ENCODE measurements at regions not wholly inside any gene's neighbourhood (a gene's known extent, or its start where the extent isn't known, plus 50 kb on each side); places are given as distances from the start of the nearest gene placed in this dataset.

GRCh38 chr14:84167026-84167425, 1362.9 kb upstream of the FLRT2 start:
- Histone ChIP-seq H3K79me2 (ENCODE audit: control insufficient read depth, insufficient read depth, low read length, unreplicated experiment) (no peaks in the 10 kb centered on the region), H3K4me3 (ENCODE audit: low read depth, low read length) (no peak overlapping the region), H3K27ac (ENCODE audit: low read depth, low read length) (no peak overlapping the region), H3K36me3 (ENCODE audit: insufficient read depth, low read length) (no peaks in the 10 kb centered on the region), H3K4me1 (ENCODE audit: control insufficient read depth, insufficient read depth, low read length, unreplicated experiment) (no peaks in the 10 kb centered on the region), H3K27me3 (ENCODE audit: insufficient read depth, low read length) (no peaks in the 10 kb centered on the region), H2AFZ (ENCODE audit: low read length, unreplicated experiment) (no peak overlapping the region)

DNA sequence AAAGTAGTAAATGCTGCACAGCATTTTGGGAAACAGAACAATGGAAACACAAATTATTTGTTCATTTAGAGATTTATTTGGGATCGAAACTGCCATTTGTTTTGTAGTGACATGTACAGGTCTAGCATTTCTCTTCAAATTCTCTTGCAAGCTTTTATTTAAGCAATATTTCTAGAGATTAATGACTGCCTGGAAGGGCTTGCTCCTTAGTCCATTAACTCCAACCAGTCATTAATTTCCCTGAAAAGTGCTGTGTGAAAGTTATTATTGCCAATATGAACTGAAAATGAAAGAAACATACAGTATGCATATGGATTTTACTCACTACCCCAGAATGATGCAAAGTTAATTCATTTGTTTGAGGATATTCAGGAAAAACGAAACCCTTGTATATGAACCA, 1349.6 kb upstream of the FLRT2 start:
- no peaks in the 10 kb centered on the region for H3K36me3 ChIP-seq (ENCODE audit: insufficient read depth, low read length)
- no peak overlapping the region for H3K27ac ChIP-seq (ENCODE audit: low read depth, low read length)
- no peaks in the 10 kb centered on the region for H3K4me1 ChIP-seq (ENCODE audit: control insufficient read depth, insufficient read depth, low read length, unreplicated experiment)
- no peak overlapping the region for H2AFZ ChIP-seq (ENCODE audit: low read length, unreplicated experiment)
- no peak overlapping the region for H3K4me3 ChIP-seq (ENCODE audit: low read depth, low read length)
- no peaks in the 10 kb centered on the region for H3K79me2 ChIP-seq (ENCODE audit: control insufficient read depth, insufficient read depth, low read length, unreplicated experiment)
- H3K27me3 ChIP-seq (ENCODE audit: insufficient read depth, low read length) = no peaks in the 10 kb centered on the region

DNA sequence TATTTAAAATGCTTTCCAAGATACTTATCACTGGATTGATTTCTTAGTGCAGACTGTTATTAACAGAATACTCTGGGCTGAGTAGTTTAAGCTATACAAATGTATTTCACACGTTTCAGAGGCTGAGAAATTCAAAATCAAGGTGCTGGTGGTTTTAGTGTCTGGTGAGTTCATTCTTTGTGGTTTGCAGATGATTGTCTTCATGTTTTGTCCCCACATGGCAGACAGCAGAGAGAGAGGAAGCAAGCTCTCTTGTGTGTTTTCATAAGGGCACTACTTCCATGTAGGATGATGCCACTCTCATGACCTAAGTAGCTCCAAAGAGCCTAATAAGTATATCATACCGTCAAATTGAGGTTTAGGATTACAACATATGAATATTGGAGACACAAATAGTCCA, 1348.9 kb upstream of the FLRT2 start:
- Histone ChIP-seq H3K4me3 (ENCODE audit: low read depth, low read length) (no peak overlapping the region), H3K27ac (ENCODE audit: low read depth, low read length) (no peak overlapping the region), H3K4me1 (ENCODE audit: control insufficient read depth, insufficient read depth, low read length, unreplicated experiment) (no peaks in the 10 kb centered on the region), H3K79me2 (ENCODE audit: control insufficient read depth, insufficient read depth, low read length, unreplicated experiment) (no peaks in the 10 kb centered on the region), H3K36me3 (ENCODE audit: insufficient read depth, low read length) (no peaks in the 10 kb centered on the region), H2AFZ (ENCODE audit: low read length, unreplicated experiment) (no peak overlapping the region), H3K27me3 (ENCODE audit: insufficient read depth, low read length) (no peaks in the 10 kb centered on the region)

DNA sequence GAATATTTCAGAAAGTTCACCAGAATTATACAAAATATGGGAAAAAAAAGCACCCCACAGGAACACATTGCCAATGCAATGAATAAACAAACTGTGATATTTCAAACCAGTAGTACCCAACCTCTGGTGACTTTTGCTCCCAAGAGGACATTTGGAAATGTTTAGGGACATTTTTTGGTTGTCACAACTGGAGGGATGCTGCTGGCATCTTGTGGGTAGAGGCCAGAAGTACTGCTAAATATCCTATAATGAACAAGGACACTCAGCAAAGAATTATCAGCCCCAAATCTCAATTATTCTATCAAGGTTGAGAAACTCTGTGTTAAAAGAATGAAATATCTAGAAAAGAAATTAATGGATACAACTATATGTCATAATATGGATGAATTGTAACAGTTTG, 1334.4 kb upstream of the FLRT2 start:
- no peaks in the 10 kb centered on the region for H3K4me1 ChIP-seq (ENCODE audit: control insufficient read depth, insufficient read depth, low read length, unreplicated experiment)

GRCh38 chr14:84197704-84198103, 1332.2 kb upstream of the FLRT2 start:
- Histone ChIP-seq H2AFZ (ENCODE audit: low read length, unreplicated experiment) (no peak overlapping the region), H3K4me1 (ENCODE audit: control insufficient read depth, insufficient read depth, low read length, unreplicated experiment) (no peaks in the 10 kb centered on the region), H3K36me3 (ENCODE audit: insufficient read depth, low read length) (no peaks in the 10 kb centered on the region), H3K4me3 (ENCODE audit: low read depth, low read length) (no peak overlapping the region), H3K79me2 (ENCODE audit: control insufficient read depth, insufficient read depth, low read length, unreplicated experiment) (no peaks in the 10 kb centered on the region), H3K27me3 (ENCODE audit: insufficient read depth, low read length) (no peaks in the 10 kb centered on the region), H3K27ac (ENCODE audit: low read depth, low read length) (no peak overlapping the region)

More for the DNA sequence above, 1334.4 kb upstream of the FLRT2 start:
- H2AFZ ChIP-seq (ENCODE audit: low read length, unreplicated experiment) = no peak overlapping the region
- H3K36me3 ChIP-seq (ENCODE audit: insufficient read depth, low read length) = no peaks in the 10 kb centered on the region
- H3K27me3 ChIP-seq (ENCODE audit: insufficient read depth, low read length) = no peaks in the 10 kb centered on the region
- H3K4me3 ChIP-seq (ENCODE audit: low read depth, low read length) = no peak overlapping the region
- no peak overlapping the region for H3K27ac ChIP-seq (ENCODE audit: low read depth, low read length)
- H3K79me2 ChIP-seq (ENCODE audit: control insufficient read depth, insufficient read depth, low read length, unreplicated experiment) = no peaks in the 10 kb centered on the region

DNA sequence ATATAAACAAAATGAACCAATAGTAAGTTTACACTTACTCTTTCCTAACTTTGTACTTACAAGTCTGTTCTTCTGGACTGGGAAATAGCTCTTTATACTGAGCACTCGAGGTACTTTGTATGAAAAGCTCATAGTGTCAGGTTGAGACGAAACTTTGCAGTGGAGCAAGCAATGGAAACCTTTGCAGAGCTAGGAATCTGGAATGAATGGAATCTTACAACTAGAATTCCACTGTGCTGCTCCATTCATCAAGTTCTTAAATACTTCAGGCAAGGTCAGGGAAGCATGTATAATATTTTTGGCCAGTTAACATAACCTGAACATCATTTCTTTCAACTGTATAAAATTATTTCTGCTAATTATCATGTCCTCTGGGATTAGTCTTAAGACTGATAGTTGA, 1327.5 kb upstream of the FLRT2 start:
- H3K79me2 ChIP-seq (ENCODE audit: control insufficient read depth, insufficient read depth, low read length, unreplicated experiment) = no peaks in the 10 kb centered on the region
- H3K27me3 ChIP-seq (ENCODE audit: insufficient read depth, low read length) = no peaks in the 10 kb centered on the region
- H3K36me3 ChIP-seq (ENCODE audit: insufficient read depth, low read length) = no peaks in the 10 kb centered on the region
- H3K4me3 ChIP-seq (ENCODE audit: low read depth, low read length) = no peak overlapping the region
- H2AFZ ChIP-seq (ENCODE audit: low read length, unreplicated experiment) = no peak overlapping the region
- H3K27ac ChIP-seq (ENCODE audit: low read depth, low read length) = no peak overlapping the region
- no peaks in the 10 kb centered on the region for H3K4me1 ChIP-seq (ENCODE audit: control insufficient read depth, insufficient read depth, low read length, unreplicated experiment)

DNA sequence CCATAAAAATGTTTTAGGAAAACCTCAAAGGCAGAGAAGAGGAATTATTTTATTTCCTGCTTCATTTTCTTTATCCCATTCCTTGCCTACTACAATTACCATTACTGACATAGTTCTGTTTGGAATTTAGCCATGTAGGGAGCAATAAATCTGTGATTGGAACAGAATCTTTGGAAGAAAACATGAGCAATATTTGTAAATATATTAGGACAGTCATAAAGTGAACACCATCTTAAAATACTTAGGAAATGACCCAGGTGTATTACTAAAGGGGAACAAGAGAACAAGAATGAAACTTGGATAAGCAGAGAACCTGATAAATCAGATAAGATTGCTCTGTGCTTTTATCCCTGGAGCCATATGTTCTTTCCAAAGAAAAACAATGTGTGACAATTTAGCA, 1326.0 kb upstream of the FLRT2 start:
- H3K4me1 ChIP-seq (ENCODE audit: control insufficient read depth, insufficient read depth, low read length, unreplicated experiment) = no peaks in the 10 kb centered on the region
- H3K4me3 ChIP-seq (ENCODE audit: low read depth, low read length) = no peak overlapping the region
- no peak overlapping the region for H2AFZ ChIP-seq (ENCODE audit: low read length, unreplicated experiment)
- H3K27me3 ChIP-seq (ENCODE audit: insufficient read depth, low read length) = no peaks in the 10 kb centered on the region
- no peak overlapping the region for H3K27ac ChIP-seq (ENCODE audit: low read depth, low read length)
- no peaks in the 10 kb centered on the region for H3K36me3 ChIP-seq (ENCODE audit: insufficient read depth, low read length)
- H3K79me2 ChIP-seq (ENCODE audit: control insufficient read depth, insufficient read depth, low read length, unreplicated experiment) = no peaks in the 10 kb centered on the region

DNA sequence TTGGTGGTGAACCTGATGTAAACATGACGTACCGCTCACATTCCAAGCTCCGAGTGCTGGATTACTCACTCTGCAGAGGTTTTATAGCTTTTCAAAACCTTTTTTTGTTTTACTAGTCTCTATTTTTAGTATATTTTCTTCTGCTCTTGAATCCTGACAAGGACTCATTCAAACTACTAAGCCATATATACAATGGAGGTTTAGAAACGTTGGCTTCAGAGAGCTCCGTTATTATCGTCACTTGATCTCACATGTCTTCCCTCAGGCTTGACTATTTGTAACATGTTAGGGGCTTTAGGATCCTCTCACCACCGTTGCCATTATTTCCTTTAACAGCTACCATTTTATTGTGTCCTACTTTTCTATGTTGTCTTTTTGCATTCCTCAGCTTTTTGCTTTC, 1321.5 kb upstream of the FLRT2 start:
- no peaks in the 10 kb centered on the region for H3K79me2 ChIP-seq (ENCODE audit: control insufficient read depth, insufficient read depth, low read length, unreplicated experiment)
- no peaks in the 10 kb centered on the region for H3K36me3 ChIP-seq (ENCODE audit: insufficient read depth, low read length)
- no peak overlapping the region for H3K4me3 ChIP-seq (ENCODE audit: low read depth, low read length)
- H2AFZ ChIP-seq (ENCODE audit: low read length, unreplicated experiment) = no peak overlapping the region
- no peaks in the 10 kb centered on the region for H3K27me3 ChIP-seq (ENCODE audit: insufficient read depth, low read length)
- no peak overlapping the region for H3K27ac ChIP-seq (ENCODE audit: low read depth, low read length)
- no peaks in the 10 kb centered on the region for H3K4me1 ChIP-seq (ENCODE audit: control insufficient read depth, insufficient read depth, low read length, unreplicated experiment)

DNA sequence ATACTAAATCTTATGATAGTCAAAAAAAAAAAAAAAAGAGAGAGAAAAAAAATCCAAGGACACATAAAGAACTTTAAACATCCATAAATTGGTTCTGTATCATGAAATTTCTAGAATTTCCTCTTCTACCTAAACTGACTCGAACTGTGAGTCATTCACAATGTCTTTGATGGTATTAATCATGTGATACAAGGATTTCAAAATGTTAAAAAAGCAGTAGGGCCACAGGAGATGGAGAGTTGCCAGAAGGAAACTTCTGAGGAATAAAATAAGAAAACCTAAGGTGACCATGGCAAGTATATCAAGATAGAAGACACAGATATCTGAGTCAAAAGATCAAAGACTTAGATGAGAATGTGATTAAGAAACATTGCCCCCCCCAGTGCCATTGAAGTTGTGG, 1320.9 kb upstream of the FLRT2 start:
- H3K27me3 ChIP-seq (ENCODE audit: insufficient read depth, low read length) = no peaks in the 10 kb centered on the region
- H3K4me3 ChIP-seq (ENCODE audit: low read depth, low read length) = no peak overlapping the region
- H2AFZ ChIP-seq (ENCODE audit: low read length, unreplicated experiment) = no peak overlapping the region
- no peaks in the 10 kb centered on the region for H3K4me1 ChIP-seq (ENCODE audit: control insufficient read depth, insufficient read depth, low read length, unreplicated experiment)
- H3K27ac ChIP-seq (ENCODE audit: low read depth, low read length) = no peak overlapping the region
- no peaks in the 10 kb centered on the region for H3K79me2 ChIP-seq (ENCODE audit: control insufficient read depth, insufficient read depth, low read length, unreplicated experiment)
- H3K36me3 ChIP-seq (ENCODE audit: insufficient read depth, low read length) = no peaks in the 10 kb centered on the region

GRCh38 chr14:84217066-84217465, 1312.9 kb upstream of the FLRT2 start:
- Histone ChIP-seq H3K27me3 (ENCODE audit: insufficient read depth, low read length) (no peaks in the 10 kb centered on the region), H3K27ac (ENCODE audit: low read depth, low read length) (no peak overlapping the region), H3K36me3 (ENCODE audit: insufficient read depth, low read length) (no peaks in the 10 kb centered on the region), H3K4me3 (ENCODE audit: low read depth, low read length) (no peak overlapping the region), H2AFZ (ENCODE audit: low read length, unreplicated experiment) (no peak overlapping the region), H3K4me1 (ENCODE audit: control insufficient read depth, insufficient read depth, low read length, unreplicated experiment) (no peaks in the 10 kb centered on the region), H3K79me2 (ENCODE audit: control insufficient read depth, insufficient read depth, low read length, unreplicated experiment) (no peaks in the 10 kb centered on the region)

DNA sequence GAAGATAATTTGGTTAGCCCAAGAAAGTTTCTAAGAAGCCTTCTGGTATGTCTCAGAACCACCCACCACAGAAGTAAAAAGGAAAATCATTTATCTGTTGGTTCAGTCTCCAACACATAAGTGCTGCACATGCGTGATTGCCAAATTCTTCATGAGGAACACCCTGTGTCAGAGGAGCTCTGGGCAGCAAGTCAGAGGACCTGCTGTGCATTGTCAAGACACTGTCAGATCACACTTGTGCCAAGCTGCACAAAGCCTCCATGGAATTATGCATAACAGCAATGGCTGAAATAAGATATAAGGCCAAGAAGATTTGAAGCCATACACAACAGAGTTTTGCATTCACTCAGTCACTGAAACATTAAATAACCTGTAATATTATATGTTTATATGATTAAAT, 1304.7 kb upstream of the FLRT2 start:
- Histone ChIP-seq H3K79me2 (ENCODE audit: control insufficient read depth, insufficient read depth, low read length, unreplicated experiment) (no peaks in the 10 kb centered on the region), H3K27me3 (ENCODE audit: insufficient read depth, low read length) (no peaks in the 10 kb centered on the region), H3K4me1 (ENCODE audit: control insufficient read depth, insufficient read depth, low read length, unreplicated experiment) (no peaks in the 10 kb centered on the region), H3K36me3 (ENCODE audit: insufficient read depth, low read length) (no peaks in the 10 kb centered on the region), H3K27ac (ENCODE audit: low read depth, low read length) (no peak overlapping the region), H2AFZ (ENCODE audit: low read length, unreplicated experiment) (no peak overlapping the region), H3K4me3 (ENCODE audit: low read depth, low read length) (no peak overlapping the region)

- no peaks in the 10 kb centered on the region for H3K4me1 ChIP-seq (ENCODE audit: control insufficient read depth, insufficient read depth, low read length, unreplicated experiment)
- no peaks in the 10 kb centered on the region for H3K27me3 ChIP-seq (ENCODE audit: insufficient read depth, low read length)
- no peaks in the 10 kb centered on the region for H3K79me2 ChIP-seq (ENCODE audit: control insufficient read depth, insufficient read depth, low read length, unreplicated experiment)
- H3K36me3 ChIP-seq (ENCODE audit: insufficient read depth, low read length) = no peaks in the 10 kb centered on the region
- H3K27ac ChIP-seq (ENCODE audit: low read depth, low read length) = no peak overlapping the region
- H2AFZ ChIP-seq (ENCODE audit: low read length, unreplicated experiment) = no peak overlapping the region
- no peak overlapping the region for H3K4me3 ChIP-seq (ENCODE audit: low read depth, low read length)
These were observed 1301.2 kb upstream of the FLRT2 start for GRCh38 chr14:84228702-84229101.

Measured in ACC112 (cell line).